ENCODE measurements at regions not wholly inside any gene's neighbourhood (a gene's known extent, or its start where the extent isn't known, plus 50 kb on each side); places are given as distances from the start of the nearest gene placed in this dataset.
A peak's percentile ranks its signal among the peaks of the same experiment; 100 is the strongest.

GRCh38 chr20:46803123-46804020 lies 91.3 kb upstream of the EYA2 start:
- Mint-ChIP-seq H3K9me3 (ENCODE audit: unreplicated experiment) (peaks cover 2% of the 10 kb centered on the region), H3K27ac (ENCODE audit: unreplicated experiment) (no peak overlapping the region), H3K27me3 (ENCODE audit: low read depth, unreplicated experiment) (peaks cover 22% of the 10 kb centered on the region), H3K36me3 (ENCODE audit: low read depth, unreplicated experiment) (no peaks in the 10 kb centered on the region), H3K4me3 (ENCODE audit: unreplicated experiment) (no peak overlapping the region), H3K4me1 (ENCODE audit: low read depth, unreplicated experiment) (peaks cover 2% of the 10 kb centered on the region)
- Histone ChIP-seq H3K9ac (ENCODE audit: low read length) (no peak overlapping the region), H4K20me1 (ENCODE audit: insufficient read depth, low read length) (no peaks in the 10 kb centered on the region), H3K27me3 (ENCODE audit: insufficient read depth, low read length) (peaks cover 29% of the 10 kb centered on the region), H3K36me3 (ENCODE audit: insufficient read depth, low read length) (no peaks in the 10 kb centered on the region), H3K4me2 (ENCODE audit: low read length) (no peak overlapping the region), H3K9me3 (ENCODE audit: insufficient read depth, low read depth, low read length) (no peaks in the 10 kb centered on the region), H3K4me1 (ENCODE audit: insufficient read depth, low read length) (no peaks in the 10 kb centered on the region), H3K27ac (ENCODE audit: low read depth, low read length) (no peak overlapping the region), H3K79me2 (ENCODE audit: insufficient read depth, low read length) (no peaks in the 10 kb centered on the region), H2AFZ (ENCODE audit: low read depth, low read length) (no peak overlapping the region), H3K4me3 (ENCODE audit: insufficient read depth, low read depth, low read length) (no peak overlapping the region)
- no peak for DNase-seq (ENCODE audit: low read depth)
- no peak for FAIRE-seq
- no peak for TF ChIP-seq EZH2 (IDR thresholded peaks at IDR 0.05; ENCODE audit: insufficient read depth, low read length)
- no peak for TF ChIP-seq CTCF (IDR thresholded peaks at IDR 0.05; ENCODE audit: insufficient read depth, low read depth, low read length)

GRCh38 chr20:46804126-46804525 lies 90.5 kb upstream of the EYA2 start:
- Histone ChIP-seq H3K79me2 (ENCODE audit: insufficient read depth, low read length) (no peaks in the 10 kb centered on the region), H4K20me1 (ENCODE audit: insufficient read depth, low read length) (no peaks in the 10 kb centered on the region), H3K36me3 (ENCODE audit: insufficient read depth, low read length) (no peaks in the 10 kb centered on the region), H3K4me2 (ENCODE audit: low read length) (no peak overlapping the region), H3K9ac (ENCODE audit: low read length) (no peak overlapping the region), H3K4me3 (ENCODE audit: insufficient read depth, low read depth, low read length) (no peak overlapping the region), H3K4me1 (ENCODE audit: insufficient read depth, low read length) (no peaks in the 10 kb centered on the region), H3K27ac (ENCODE audit: low read depth, low read length) (no peak overlapping the region), H2AFZ (ENCODE audit: low read depth, low read length) (no peak overlapping the region), H3K9me3 (ENCODE audit: insufficient read depth, low read depth, low read length) (no peaks in the 10 kb centered on the region), H3K27me3 (ENCODE audit: insufficient read depth, low read length) (peaks cover 23% of the 10 kb centered on the region)
- no peak for TF ChIP-seq EZH2 (IDR thresholded peaks at IDR 0.05; ENCODE audit: insufficient read depth, low read length)
- TF ChIP-seq CTCF (IDR thresholded peaks at IDR 0.05; ENCODE audit: insufficient read depth, low read depth, low read length), result no peak
- Mint-ChIP-seq H3K4me3 (ENCODE audit: unreplicated experiment) (no peak overlapping the region), H3K27me3 (ENCODE audit: low read depth, unreplicated experiment) (peaks cover 14% of the 10 kb centered on the region), H3K27ac (ENCODE audit: unreplicated experiment) (peak overlapping the region; percentile 13), H3K36me3 (ENCODE audit: low read depth, unreplicated experiment) (no peaks in the 10 kb centered on the region), H3K9me3 (ENCODE audit: unreplicated experiment) (peaks cover 2% of the 10 kb centered on the region), H3K4me1 (ENCODE audit: low read depth, unreplicated experiment) (peaks cover 2% of the 10 kb centered on the region)
- FAIRE-seq (no peak), DNase-seq (ENCODE audit: low read depth) (no peak)

GRCh38 chr20:46805836-46806235 lies 88.8 kb upstream of the EYA2 start:
- no peak for DNase-seq (ENCODE audit: low read depth)
- peaks cover 2% of the 10 kb centered on the region for H3K4me1 Mint-ChIP-seq (ENCODE audit: low read depth, unreplicated experiment)
- H3K9me3 Mint-ChIP-seq (ENCODE audit: unreplicated experiment), result peaks cover 2% of the 10 kb centered on the region
- Histone ChIP-seq H3K27me3 (ENCODE audit: insufficient read depth, low read length) (peaks cover 18% of the 10 kb centered on the region), H4K20me1 (ENCODE audit: insufficient read depth, low read length) (no peaks in the 10 kb centered on the region), H3K79me2 (ENCODE audit: insufficient read depth, low read length) (no peaks in the 10 kb centered on the region), H3K4me2 (ENCODE audit: low read length) (no peak overlapping the region), H3K9ac (ENCODE audit: low read length) (no peak overlapping the region), H3K4me1 (ENCODE audit: insufficient read depth, low read length) (no peaks in the 10 kb centered on the region), H3K27ac (ENCODE audit: low read depth, low read length) (no peak overlapping the region), H3K4me3 (ENCODE audit: insufficient read depth, low read depth, low read length) (no peak overlapping the region), H3K36me3 (ENCODE audit: insufficient read depth, low read length) (no peaks in the 10 kb centered on the region), H3K9me3 (ENCODE audit: insufficient read depth, low read depth, low read length) (no peaks in the 10 kb centered on the region), H2AFZ (ENCODE audit: low read depth, low read length) (no peak overlapping the region)
- TF ChIP-seq EZH2 (IDR thresholded peaks at IDR 0.05; ENCODE audit: insufficient read depth, low read length), result no peak
- no peak for TF ChIP-seq CTCF (IDR thresholded peaks at IDR 0.05; ENCODE audit: insufficient read depth, low read depth, low read length)
- H3K27me3 Mint-ChIP-seq (ENCODE audit: low read depth, unreplicated experiment), result peaks cover 19% of the 10 kb centered on the region
- no peak for FAIRE-seq
- no peak overlapping the region for H3K4me3 Mint-ChIP-seq (ENCODE audit: unreplicated experiment)
- no peak overlapping the region for H3K27ac Mint-ChIP-seq (ENCODE audit: unreplicated experiment)
- no peaks in the 10 kb centered on the region for H3K36me3 Mint-ChIP-seq (ENCODE audit: low read depth, unreplicated experiment)
